ENCODE measurements at regions not wholly inside any gene's neighbourhood (a gene's known extent, or its start where the extent isn't known, plus 50 kb on each side); places are given as distances from the start of the nearest gene placed in this dataset.

DNA sequence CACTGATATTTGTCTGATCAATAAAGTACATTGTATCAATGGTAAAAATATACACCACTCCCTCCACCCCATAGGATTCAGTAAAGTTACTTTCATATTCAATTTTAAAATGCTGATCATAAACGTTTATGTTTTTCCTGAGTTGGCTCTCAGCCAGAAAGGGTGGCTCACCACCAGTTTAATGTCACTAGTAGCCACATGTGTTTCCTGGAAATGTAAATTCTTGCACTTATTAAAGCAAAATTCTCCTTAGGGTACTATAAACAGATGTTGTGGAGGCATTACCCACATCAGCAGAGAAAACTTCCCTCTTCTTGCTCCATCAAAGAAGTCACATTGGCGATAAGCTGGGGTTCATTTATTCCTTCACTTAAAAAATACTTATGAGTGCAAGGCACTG lies 210.3 kb downstream of the SREK1 start:
- no peak for TF ChIP-seq EZH2 (IDR thresholded peaks at IDR 0.05)
- TF ChIP-seq, protein P1, sequence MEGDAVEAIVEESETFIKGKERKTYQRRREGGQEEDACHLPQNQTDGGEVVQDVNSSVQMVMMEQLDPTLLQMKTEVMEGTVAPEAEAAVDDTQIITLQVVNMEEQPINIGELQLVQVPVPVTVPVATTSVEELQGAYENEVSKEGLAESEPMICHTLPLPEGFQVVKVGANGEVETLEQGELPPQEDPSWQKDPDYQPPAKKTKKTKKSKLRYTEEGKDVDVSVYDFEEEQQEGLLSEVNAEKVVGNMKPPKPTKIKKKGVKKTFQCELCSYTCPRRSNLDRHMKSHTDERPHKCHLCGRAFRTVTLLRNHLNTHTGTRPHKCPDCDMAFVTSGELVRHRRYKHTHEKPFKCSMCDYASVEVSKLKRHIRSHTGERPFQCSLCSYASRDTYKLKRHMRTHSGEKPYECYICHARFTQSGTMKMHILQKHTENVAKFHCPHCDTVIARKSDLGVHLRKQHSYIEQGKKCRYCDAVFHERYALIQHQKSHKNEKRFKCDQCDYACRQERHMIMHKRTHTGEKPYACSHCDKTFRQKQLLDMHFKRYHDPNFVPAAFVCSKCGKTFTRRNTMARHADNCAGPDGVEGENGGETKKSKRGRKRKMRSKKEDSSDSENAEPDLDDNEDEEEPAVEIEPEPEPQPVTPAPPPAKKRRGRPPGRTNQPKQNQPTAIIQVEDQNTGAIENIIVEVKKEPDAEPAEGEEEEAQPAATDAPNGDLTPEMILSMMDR (IDR thresholded peaks at IDR 0.05), result no peak

Measured in neural progenitor cell (in vitro differentiated cells).